Endothelial cell of umbilical vein (primary cell): ENCODE measurements at regions not wholly inside any gene's neighbourhood (a gene's known extent, or its start where the extent isn't known, plus 50 kb on each side); places are given as distances from the start of the nearest gene placed in this dataset.
A peak's percentile ranks its signal among the peaks of the same experiment; 100 is the strongest.

Experiments
- BruUV-seq: library from RNA; stranded (reverse); fragments of 400-500 nt; replicated peaks from 2 replicates; lab custom pipeline; 2021; lab: Mats Ljungman, UMichigan
- CTCF ChIA-PET: fragments of 300-600, 350-600 bp; sonication (Branson Sonifier 250); formaldehyde crosslinking; loops from one replicate; lab custom pipeline; 2021; ENCODE audit warnings: antibody characterized with exemption, inconsistent platforms; lab: Charles Lee
- POLR2A ChIA-PET: fragments of 300-600, 350-600 bp; sonication (Branson Sonifier 250); formaldehyde crosslinking; loops from one replicate; lab custom pipeline; 2021; ENCODE audit warnings: antibody characterized with exemption, inconsistent platforms; lab: Charles Lee
- DNase-seq: peaks from one replicate; pipeline ENCODE4 v3.0.0-alpha.2; 2011; ENCODE audit warnings: low read depth, low spot score
- FAIRE-seq: peaks from 2 replicates; lab custom pipeline; 2011; peaks lifted over from hg19 to GRCh38; lab: Jason Lieb, UNC
- H2AFZ ChIP-seq: 2 replicates; pipeline ENCODE4 v1.6.0; 2012; ENCODE audit warnings: low read depth, low read length, control low read depth, inconsistent platforms
- H3K27ac ChIP-seq: 2 replicates; pipeline ENCODE4 v1.5.1; 2011; ENCODE audit warnings: low read depth, mild to moderate bottlenecking, control low read depth, low read length, moderate library complexity; ENCODE audit not compliant: insufficient read depth
- H3K27me3 ChIP-seq, 2 experiments: 2 replicates each; pipeline versions ENCODE4 v1.6.0 to v1.6.1; 2011; ENCODE audit warnings: low read length in 2 of 2, mixed read lengths in 1 of 2; ENCODE audit not compliant: control insufficient read depth in 2 of 2, insufficient read depth in 2 of 2
- H3K36me3 ChIP-seq, 2 experiments: 2 replicates in 1 of 2; 3 replicates in 1 of 2; pipeline ENCODE4 v1.5.1; 2011; ENCODE audit warnings: low read length in 2 of 2, mild to moderate bottlenecking in 1 of 2, moderate library complexity in 1 of 2; ENCODE audit not compliant: control insufficient read depth in 2 of 2, insufficient read depth in 2 of 2; ENCODE audit errors: extremely low read depth in 1 of 2
- H3K4me1 ChIP-seq: 3 replicates; pipeline ENCODE4 v1.5.1; 2011; ENCODE audit warnings: mild to moderate bottlenecking, low read length; ENCODE audit not compliant: control insufficient read depth, insufficient read depth; ENCODE audit errors: extremely low read depth
- H3K4me2 ChIP-seq: 2 replicates; pipeline ENCODE4 v1.6.1; 2011; ENCODE audit warnings: low read length, control low read depth, mixed read lengths; ENCODE audit not compliant: insufficient read depth
- H3K4me3 ChIP-seq, 3 experiments: fragments of 200-600 bp in 1 of 3; sonication (generic), shearing (Covaris generic) in 1 of 3; replicated peaks in 1 of 3; 2 replicates each; pipeline ENCODE4 v1.5.1; 2011 to 2016; ENCODE audit warnings: control low read depth in 3 of 3, low read length in 3 of 3, mild to moderate bottlenecking in 2 of 3, inconsistent platforms in 1 of 3, low read depth in 1 of 3, moderate library complexity in 1 of 3; ENCODE audit not compliant: insufficient read depth in 1 of 3
- H3K79me2 ChIP-seq: 2 replicates; pipeline ENCODE4 v1.6.0; 2012; ENCODE audit warnings: low read length, inconsistent platforms; ENCODE audit not compliant: control insufficient read depth, insufficient read depth
- H3K9ac ChIP-seq: replicated peaks from 2 replicates; pipeline ENCODE3; 2011; ENCODE audit warnings: low read length, control low read depth; ENCODE audit not compliant: insufficient read depth; ENCODE audit errors: extremely low read depth
- H3K9me1 ChIP-seq: replicated peaks from 3 replicates; pipeline ENCODE4 v1.6.0; 2011; ENCODE audit warnings: mild to moderate bottlenecking, low read length; ENCODE audit not compliant: control insufficient read depth, insufficient read depth; ENCODE audit errors: extremely low read depth
- H3K9me3 ChIP-seq: replicated peaks from 2 replicates; pipeline ENCODE4 v1.5.1; 2012; ENCODE audit warnings: low read length, inconsistent platforms; ENCODE audit not compliant: control insufficient read depth, insufficient read depth
- H4K20me1 ChIP-seq: replicated peaks from 2 replicates; pipeline ENCODE3; 2011; ENCODE audit warnings: mild to moderate bottlenecking, low read length; ENCODE audit not compliant: control insufficient read depth, insufficient read depth; ENCODE audit errors: extremely low read depth
- CTCF ChIP-seq, 2 donors: IDR thresholded peaks; 1 replicate in 1 of 2; 2 replicates in 1 of 2; pipeline ENCODE4 v1.5.1; 2011; ENCODE audit warnings: low read length in 2 of 2, mild to moderate bottlenecking in 2 of 2, moderate library complexity in 2 of 2, control low read depth in 1 of 2, inconsistent platforms in 1 of 2, low read depth in 1 of 2; ENCODE audit not compliant: insufficient read depth in 1 of 2; ENCODE audit errors: extremely low read depth in 1 of 2
- EZH2 ChIP-seq: IDR thresholded peaks from 2 replicates; pipeline ENCODE4 v1.6.1; 2012; ENCODE audit warnings: borderline replicate concordance, low read depth, mild to moderate bottlenecking, moderate library complexity, low read length, inconsistent platforms; ENCODE audit not compliant: severe bottlenecking
- FOS ChIP-seq: IDR thresholded peaks from 2 replicates; pipeline ENCODE4 v1.6.1; 2011; ENCODE audit warnings: mild to moderate bottlenecking, low read length, moderate library complexity, borderline replicate concordance; ENCODE audit not compliant: insufficient read depth
- GATA2 ChIP-seq: IDR thresholded peaks from 2 replicates; pipeline ENCODE4 v1.7.0; 2011; ENCODE audit warnings: low read depth, mild to moderate bottlenecking, moderate library complexity, mixed read lengths, low read length; ENCODE audit not compliant: insufficient read length, insufficient read depth
- JUN ChIP-seq: IDR thresholded peaks from 2 replicates; pipeline ENCODE4 v1.6.1; 2011; ENCODE audit warnings: borderline replicate concordance, low read depth; ENCODE audit not compliant: insufficient read length, insufficient read depth
- MAX ChIP-seq: IDR thresholded peaks from 2 replicates; pipeline ENCODE4 v1.6.1; 2011; ENCODE audit not compliant: insufficient read depth, insufficient read length
- MYC ChIP-seq: IDR thresholded peaks from one replicate; pipeline ENCODE4 v1.6.1; 2011; ENCODE audit warnings: mild to moderate bottlenecking, low read depth, low read length
- POLR2A ChIP-seq: IDR thresholded peaks from 2 replicates; pipeline ENCODE4 v1.6.1; 2012; ENCODE audit warnings: low read depth, mild to moderate bottlenecking, control low read depth, low read length
- POLR2AphosphoS5 ChIP-seq: IDR thresholded peaks from 2 replicates; pipeline ENCODE4 v1.6.1; 2012; ENCODE audit warnings: low read depth, mild to moderate bottlenecking, control low read depth, low read length, moderate library complexity; ENCODE audit not compliant: insufficient read depth
- dilution Hi-C: fragments of 300-500 bp; cut with MboI; formaldehyde crosslinking; loops from one replicate; pipeline ENCODE4 v1.15.0; 2019; ENCODE audit warnings: low sequenced_read_pairs; ENCODE audit not compliant: extremely low pct_ligation_motif_present
- intact Hi-C: fragments of 100-400 bp; cut with micrococcal nuclease; formaldehyde crosslinking; loops from one replicate; pipeline ENCODE4 v1.10.0; 2022

GRCh38 chrX:43467608-43468234 is 188.4 kb upstream of the MAOA start:
- dilution Hi-C loops, result no loop called here
- intact Hi-C loops, result no loop called here
- no TSS peak for BruUV-seq

GRCh38 chrX:43469391-43470054 is 186.6 kb upstream of the MAOA start:
- H3K4me1 ChIP-seq, result no peaks in the 10 kb centered on the region
- H3K4me2 ChIP-seq, result no peak overlapping the region
- ChIA-PET CTCF (no interaction called here), POLR2A (no interaction called here)
- TF ChIP-seq GATA2 (no peak), POLR2A (no peak), EZH2 (no peak), JUN (no peak), MYC (no peak), MAX (no peak), POLR2AphosphoS5 (no peak), FOS (no peak), CTCF (IDR thresholded peaks at IDR 0.05; ENCODE audit: extremely low read depth in 1 of 2, insufficient read depth in 1 of 2, low read depth in 1 of 2, low read length in 2 of 2) (no peak)
- H3K27me3 ChIP-seq, result no peaks in the 10 kb centered on the region
- no peaks in the 10 kb centered on the region for H3K9me1 ChIP-seq
- H3K9ac ChIP-seq, result no peak overlapping the region
- FAIRE-seq, result peak; percentile 37
- intact Hi-C loops (no loop called here), dilution Hi-C loops (no loop called here)
- H3K27ac ChIP-seq, result no peak overlapping the region
- H3K79me2 ChIP-seq, result no peaks in the 10 kb centered on the region
- DNase-seq, result no peak
- H2AFZ ChIP-seq, result no peak overlapping the region
- H3K4me3 ChIP-seq, result no peak overlapping the region
- no peaks in the 10 kb centered on the region for H4K20me1 ChIP-seq
- no peaks in the 10 kb centered on the region for H3K9me3 ChIP-seq
- no peaks in the 10 kb centered on the region for H3K36me3 ChIP-seq
- no TSS peak for BruUV-seq

More at GRCh38 chrX:43467608-43468234, 188.4 kb upstream of the MAOA start:
- no peak overlapping the region for H3K9ac ChIP-seq
- no peak overlapping the region for H3K4me3 ChIP-seq
- no peaks in the 10 kb centered on the region for H3K9me3 ChIP-seq
- no peak overlapping the region for H3K4me2 ChIP-seq
- no peak overlapping the region for H3K27ac ChIP-seq
- H2AFZ ChIP-seq, result no peak overlapping the region
- no peaks in the 10 kb centered on the region for H3K9me1 ChIP-seq
- no peaks in the 10 kb centered on the region for H3K27me3 ChIP-seq
- no peaks in the 10 kb centered on the region for H3K4me1 ChIP-seq
- DNase-seq (no peak), FAIRE-seq (no peak)
- no peaks in the 10 kb centered on the region for H3K36me3 ChIP-seq
- no peaks in the 10 kb centered on the region for H3K79me2 ChIP-seq
- no peaks in the 10 kb centered on the region for H4K20me1 ChIP-seq
- ChIA-PET CTCF (no interaction called here), POLR2A (no interaction called here)
- TF ChIP-seq JUN, result no peak
